CD8-positive, alpha-beta memory T cell (primary cell): ENCODE measurements at regions not wholly inside any gene's neighbourhood (a gene's known extent, or its start where the extent isn't known, plus 50 kb on each side); places are given as distances from the start of the nearest gene placed in this dataset.

Source experiments
- CTCF ChIA-PET: fragments of 350-600 bp; sonication (Branson Sonifier 250); formaldehyde crosslinking; loops from one replicate; lab custom pipeline; 2021; ENCODE audit warnings: antibody characterized with exemption; lab: Charles Lee
- POLR2A ChIA-PET: fragments of 350-600 bp; sonication (Branson Sonifier 250); formaldehyde crosslinking; loops from one replicate; lab custom pipeline; 2021; ENCODE audit warnings: antibody characterized with exemption; lab: Charles Lee
- DNase-seq, 5 donors: peaks; one replicate each; pipeline versions ENCODE4 v3.0.0 to v3.0.0-alpha.2; 2020 to 2022; ENCODE audit warnings: mixed read lengths in 1 of 5
- H3K27ac ChIP-seq: one replicate; pipeline ENCODE4 v1.7.0; 2013; ENCODE audit warnings: low read depth, mild to moderate bottlenecking, low read length, moderate library complexity
- H3K27me3 ChIP-seq: 2 replicates; pipeline ENCODE4 v1.7.0; 2013; ENCODE audit warnings: low read length, mild to moderate bottlenecking; ENCODE audit not compliant: insufficient read depth, poor library complexity, severe bottlenecking
- H3K36me3 ChIP-seq: 2 replicates; pipeline ENCODE4 v1.7.0; 2013; ENCODE audit warnings: mild to moderate bottlenecking, low read length, moderate library complexity; ENCODE audit not compliant: insufficient read depth
- H3K4me1 ChIP-seq: 2 replicates; pipeline ENCODE4 v1.7.0; 2013; ENCODE audit warnings: mild to moderate bottlenecking, low read length, moderate library complexity; ENCODE audit not compliant: insufficient read depth
- H3K4me3 ChIP-seq: 2 replicates; pipeline ENCODE4 v1.7.0; 2013; ENCODE audit warnings: mild to moderate bottlenecking, low read length
- H3K9me3 ChIP-seq: 2 replicates; pipeline ENCODE4 v1.7.0; 2013; ENCODE audit warnings: mild to moderate bottlenecking, low read length
- H3K27ac Mint-ChIP-seq, 8 donors: one replicate each; pipeline ENCODE4 v1.8.0; 2020 to 2021; ENCODE audit warnings: mixed read lengths in 8 of 8, mild to moderate bottlenecking in 6 of 8, inconsistent platforms in 3 of 8, moderate library complexity in 3 of 8
- H3K27me3 Mint-ChIP-seq, 2 donors: one replicate each; pipeline ENCODE4 v1.8.0; 2020 to 2021; ENCODE audit warnings: mixed read lengths in 2 of 2, mild to moderate bottlenecking in 1 of 2, moderate library complexity in 1 of 2
- H3K36me3 Mint-ChIP-seq, 3 donors: one replicate each; pipeline ENCODE4 v1.8.0; 2020 to 2021; ENCODE audit warnings: mixed read lengths in 3 of 3, inconsistent platforms in 1 of 3, mild to moderate bottlenecking in 1 of 3
- H3K4me1 Mint-ChIP-seq, 3 donors: one replicate each; pipeline ENCODE4 v1.8.0; 2020 to 2021; ENCODE audit warnings: mixed read lengths in 3 of 3, inconsistent platforms in 1 of 3, mild to moderate bottlenecking in 1 of 3
- H3K4me3 Mint-ChIP-seq, 7 donors: one replicate each; pipeline ENCODE4 v1.8.0; 2020 to 2021; ENCODE audit warnings: mixed read lengths in 7 of 7, mild to moderate bottlenecking in 6 of 7, moderate library complexity in 4 of 7, inconsistent platforms in 2 of 7
- H3K9me3 Mint-ChIP-seq, 5 donors: one replicate each; pipeline ENCODE4 v1.8.0; 2020 to 2022; ENCODE audit warnings: mixed read lengths in 5 of 5, mild to moderate bottlenecking in 3 of 5, moderate library complexity in 2 of 5, inconsistent platforms in 1 of 5

DNA sequence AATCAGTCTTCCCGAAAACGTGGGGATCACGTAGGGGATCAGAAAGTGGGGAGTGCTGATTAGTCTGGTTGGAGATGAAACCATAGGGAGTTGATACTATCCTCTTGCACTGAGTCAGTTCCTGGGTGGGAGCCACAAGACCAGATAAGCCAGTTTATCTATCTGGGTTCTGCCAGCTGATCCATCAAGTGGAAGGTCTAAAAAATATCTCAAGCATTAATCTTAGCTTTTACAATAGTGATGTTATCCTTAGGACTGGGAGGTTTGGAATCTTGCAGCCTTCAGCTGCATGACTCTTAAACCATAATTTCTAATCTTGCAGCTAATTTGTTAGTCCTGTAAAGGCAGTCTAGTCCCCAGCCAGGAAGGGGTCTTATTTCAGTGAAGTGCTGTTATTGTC is 2474.2 kb downstream of the PCDH9 start:
- Histone ChIP-seq H3K27me3 (no peaks in the 10 kb centered on the region), H3K36me3 (no peaks in the 10 kb centered on the region), H3K9me3 (no peaks in the 10 kb centered on the region), H3K4me1 (no peaks in the 10 kb centered on the region), H3K27ac (no peak overlapping the region), H3K4me3 (no peak overlapping the region)
- ChIA-PET CTCF (no interaction called here), POLR2A (no interaction called here)
- H3K27me3 Mint-ChIP-seq: no peaks in the 10 kb centered on the region
- no peak for DNase-seq
- peaks cover 0 to 29% (median 6%) of the 10 kb centered on the region in 5 donors for H3K9me3 Mint-ChIP-seq
- no peak overlapping the region for H3K4me3 Mint-ChIP-seq
- no peaks in the 10 kb centered on the region for H3K4me1 Mint-ChIP-seq
- no peak overlapping the region for H3K27ac Mint-ChIP-seq
- no peaks in the 10 kb centered on the region for H3K36me3 Mint-ChIP-seq

DNA sequence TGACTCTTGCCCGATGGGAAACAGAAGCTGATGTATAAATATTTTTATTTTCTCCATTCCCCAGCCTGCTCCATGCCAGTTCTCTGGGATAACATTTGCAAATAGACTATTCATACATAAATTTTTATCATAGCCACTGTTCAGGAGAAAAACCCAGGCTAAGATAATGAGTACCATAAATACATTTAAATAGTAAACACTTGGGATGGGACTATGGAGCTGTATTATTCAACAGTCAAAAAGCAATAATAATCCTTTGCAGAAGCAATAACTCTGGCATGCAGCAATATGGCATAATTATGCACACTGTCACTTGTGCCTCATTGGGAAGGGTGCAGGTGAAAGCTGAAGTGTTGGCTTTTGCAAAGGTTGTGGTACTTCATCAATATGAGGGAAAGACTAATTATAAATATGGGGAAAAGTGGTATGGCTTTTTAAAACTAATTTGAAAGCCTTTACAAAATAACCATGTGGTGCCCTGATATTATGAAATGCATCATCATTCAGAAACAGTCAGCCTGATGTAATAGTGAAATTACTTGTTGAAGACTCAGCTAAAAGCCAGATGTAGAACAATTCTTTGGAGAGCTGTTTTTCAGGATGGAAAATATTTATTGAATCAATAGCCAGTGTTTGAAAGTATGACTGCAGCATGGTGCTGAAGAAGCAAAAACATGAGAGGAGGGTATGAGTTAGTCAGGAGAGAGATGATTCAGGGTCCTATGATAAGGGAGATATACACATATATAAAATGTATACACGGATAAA is 2476.7 kb downstream of the PCDH9 start:
- ChIA-PET CTCF (no interaction called here), POLR2A (no interaction called here)
- Histone ChIP-seq H3K4me3 (no peak overlapping the region), H3K4me1 (no peaks in the 10 kb centered on the region), H3K36me3 (no peaks in the 10 kb centered on the region), H3K9me3 (no peaks in the 10 kb centered on the region), H3K27ac (no peak overlapping the region), H3K27me3 (no peaks in the 10 kb centered on the region)
- Mint-ChIP-seq H3K27me3 (no peaks in the 10 kb centered on the region), H3K9me3 (peaks cover 0 to 18% (median 3%) of the 10 kb centered on the region in 5 donors), H3K4me1 (no peaks in the 10 kb centered on the region), H3K27ac (no peak overlapping the region), H3K36me3 (no peaks in the 10 kb centered on the region), H3K4me3 (no peak overlapping the region)
- no peak for DNase-seq

DNA sequence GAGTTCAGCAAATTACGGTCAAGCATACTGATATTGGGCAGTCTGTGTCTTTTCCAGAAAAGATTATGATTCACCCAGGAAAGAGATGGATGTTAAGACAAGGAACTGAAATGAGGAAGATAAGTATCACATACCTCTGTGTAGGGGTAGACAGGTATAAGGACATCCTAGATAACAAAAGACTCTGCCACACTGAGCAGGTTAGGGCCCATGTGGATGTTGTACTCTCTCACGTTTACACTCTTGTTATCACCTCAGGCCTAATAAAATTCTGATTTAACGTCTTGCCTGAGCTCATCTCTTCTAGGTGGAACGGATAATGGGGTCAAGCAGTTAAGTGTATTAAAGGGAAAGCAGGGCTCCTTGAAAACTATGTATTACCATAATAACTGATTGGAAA is 2480.8 kb downstream of the PCDH9 start:
- Histone ChIP-seq H3K27ac (no peak overlapping the region), H3K36me3 (no peaks in the 10 kb centered on the region), H3K4me3 (no peak overlapping the region), H3K9me3 (no peaks in the 10 kb centered on the region), H3K27me3 (no peaks in the 10 kb centered on the region), H3K4me1 (no peaks in the 10 kb centered on the region)
- Mint-ChIP-seq H3K27me3 (no peaks in the 10 kb centered on the region), H3K36me3 (no peaks in the 10 kb centered on the region), H3K4me3 (no peak overlapping the region), H3K9me3 (peaks cover 0 to 17% (median 0%) of the 10 kb centered on the region in 5 donors), H3K27ac (no peak overlapping the region), H3K4me1 (no peaks in the 10 kb centered on the region)
- CTCF ChIA-PET: no interaction called here
- POLR2A ChIA-PET: no interaction called here
- DNase-seq: no peak

DNA sequence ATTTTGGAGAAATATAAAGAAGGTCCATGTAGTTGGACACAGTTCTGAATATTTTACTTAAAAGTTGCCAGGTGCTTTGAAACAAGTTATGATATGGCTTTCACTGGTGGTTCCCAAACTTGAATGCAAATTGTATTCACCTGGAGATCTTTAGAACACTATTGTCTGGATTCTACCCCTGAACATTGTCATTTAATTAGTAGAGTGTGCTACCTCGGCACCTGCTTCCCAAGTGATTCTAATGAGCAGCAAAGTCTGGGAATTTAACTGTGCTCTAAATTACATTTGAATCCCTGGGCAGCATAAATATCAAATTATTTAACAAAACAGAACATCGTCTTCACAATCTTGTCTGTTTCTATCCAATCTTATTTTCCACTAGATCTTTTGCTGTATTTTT is 2483.3 kb downstream of the PCDH9 start:
- Histone ChIP-seq H3K36me3 (no peaks in the 10 kb centered on the region), H3K4me3 (no peak overlapping the region), H3K4me1 (no peaks in the 10 kb centered on the region), H3K27me3 (no peaks in the 10 kb centered on the region), H3K9me3 (no peaks in the 10 kb centered on the region), H3K27ac (no peak overlapping the region)
- H3K27ac Mint-ChIP-seq: no peak overlapping the region
- no peaks in the 10 kb centered on the region for H3K36me3 Mint-ChIP-seq
- ChIA-PET CTCF (no interaction called here), POLR2A (no interaction called here)
- H3K4me1 Mint-ChIP-seq: no peaks in the 10 kb centered on the region
- peaks cover 0 to 24% (median 3%) of the 10 kb centered on the region in 5 donors for H3K9me3 Mint-ChIP-seq
- H3K4me3 Mint-ChIP-seq: no peak overlapping the region
- DNase-seq: no peak
- no peaks in the 10 kb centered on the region for H3K27me3 Mint-ChIP-seq

DNA sequence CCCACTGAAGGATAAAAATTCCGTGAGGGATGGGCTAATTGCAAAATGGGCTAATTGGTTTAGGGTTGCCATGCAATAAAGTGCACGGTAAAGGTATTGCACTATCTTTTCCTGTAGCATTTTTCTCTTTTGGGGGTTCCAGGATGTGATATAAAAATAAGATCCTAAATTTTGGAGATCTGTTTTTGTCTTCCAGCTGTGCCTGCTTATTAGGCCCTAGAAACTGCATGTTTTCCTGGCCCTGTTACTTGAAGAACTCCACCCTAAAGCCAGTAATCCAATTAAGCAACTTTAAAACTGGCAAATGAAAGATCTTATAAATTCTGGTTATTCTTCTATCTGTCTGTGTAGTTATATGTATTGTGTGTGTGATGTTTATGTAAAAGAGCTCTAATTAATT is 2489.6 kb downstream of the PCDH9 start:
- Mint-ChIP-seq H3K9me3 (peaks cover 6 to 24% (median 10%) of the 10 kb centered on the region in 5 donors), H3K27me3 (no peaks in the 10 kb centered on the region), H3K4me1 (no peaks in the 10 kb centered on the region), H3K27ac (no peak overlapping the region), H3K36me3 (no peaks in the 10 kb centered on the region), H3K4me3 (no peak overlapping the region)
- H3K4me1 ChIP-seq: no peaks in the 10 kb centered on the region
- no peaks in the 10 kb centered on the region for H3K36me3 ChIP-seq
- CTCF ChIA-PET: no interaction called here
- no peak for DNase-seq
- no peaks in the 10 kb centered on the region for H3K9me3 ChIP-seq
- H3K27ac ChIP-seq: no peak overlapping the region
- H3K27me3 ChIP-seq: no peaks in the 10 kb centered on the region
- POLR2A ChIA-PET: no interaction called here
- H3K4me3 ChIP-seq: no peak overlapping the region

DNA sequence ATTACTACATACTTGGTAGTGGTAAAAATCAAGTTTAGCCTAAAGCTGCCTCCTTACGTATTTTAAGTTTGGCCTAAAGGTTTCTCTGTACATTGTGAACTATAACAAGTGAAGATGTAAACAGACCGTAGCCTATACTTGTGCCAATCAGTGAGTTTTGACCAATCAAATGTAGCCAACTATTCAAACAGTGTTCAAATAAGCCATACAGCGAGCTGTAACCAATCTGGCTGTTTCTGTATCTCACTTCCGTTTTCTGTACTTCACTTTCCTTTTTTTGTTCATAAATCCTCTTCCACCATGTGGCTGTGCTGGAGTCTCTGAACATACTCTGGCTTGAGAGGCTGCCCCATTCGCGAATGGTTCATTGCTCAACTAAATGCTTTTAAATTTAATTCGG is 2504.6 kb downstream of the PCDH9 start:
- no peaks in the 10 kb centered on the region for H3K36me3 Mint-ChIP-seq
- no peak for DNase-seq
- H3K27me3 ChIP-seq: no peaks in the 10 kb centered on the region
- no peaks in the 10 kb centered on the region for H3K4me1 ChIP-seq
- H3K4me3 ChIP-seq: no peak overlapping the region
- no peaks in the 10 kb centered on the region for H3K36me3 ChIP-seq
- H3K4me3 Mint-ChIP-seq: no peak overlapping the region
- CTCF ChIA-PET: no interaction called here
- H3K4me1 Mint-ChIP-seq: no peaks in the 10 kb centered on the region
- no peak overlapping the region for H3K27ac ChIP-seq
- H3K27ac Mint-ChIP-seq: no peak overlapping the region
- peaks cover 2 to 25% (median 5%) of the 10 kb centered on the region in 5 donors for H3K9me3 Mint-ChIP-seq
- POLR2A ChIA-PET: no interaction called here
- H3K27me3 Mint-ChIP-seq: no peaks in the 10 kb centered on the region
- H3K9me3 ChIP-seq: no peaks in the 10 kb centered on the region

DNA sequence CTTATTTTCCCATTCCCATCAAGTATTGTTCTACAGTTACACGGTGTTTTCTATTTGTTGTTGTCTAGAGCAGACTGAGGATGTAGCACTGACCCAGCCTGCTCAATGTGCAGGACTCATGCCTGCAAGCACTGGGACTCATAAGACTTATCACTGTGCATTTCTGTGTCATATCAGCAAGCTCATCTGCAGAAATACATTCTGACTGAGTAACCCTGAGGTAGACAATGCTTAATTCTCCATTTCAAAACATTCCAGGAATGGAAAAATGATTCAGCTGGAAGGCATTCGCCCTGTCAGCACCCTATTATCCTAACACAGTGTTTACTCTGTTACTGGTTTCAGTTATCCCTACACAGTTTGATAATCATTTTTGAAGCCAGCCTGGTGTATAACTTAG is 2506.4 kb downstream of the PCDH9 start:
- Mint-ChIP-seq H3K4me1 (no peaks in the 10 kb centered on the region), H3K27me3 (no peaks in the 10 kb centered on the region), H3K4me3 (no peak overlapping the region), H3K36me3 (no peaks in the 10 kb centered on the region), H3K9me3 (peaks cover 2 to 27% (median 9%) of the 10 kb centered on the region in 5 donors), H3K27ac (no peak overlapping the region)
- H3K4me1 ChIP-seq: no peaks in the 10 kb centered on the region
- ChIA-PET POLR2A (no interaction called here), CTCF (no interaction called here)
- H3K9me3 ChIP-seq: no peaks in the 10 kb centered on the region
- no peak for DNase-seq
- no peak overlapping the region for H3K27ac ChIP-seq
- H3K4me3 ChIP-seq: no peak overlapping the region
- no peaks in the 10 kb centered on the region for H3K36me3 ChIP-seq
- no peaks in the 10 kb centered on the region for H3K27me3 ChIP-seq

DNA sequence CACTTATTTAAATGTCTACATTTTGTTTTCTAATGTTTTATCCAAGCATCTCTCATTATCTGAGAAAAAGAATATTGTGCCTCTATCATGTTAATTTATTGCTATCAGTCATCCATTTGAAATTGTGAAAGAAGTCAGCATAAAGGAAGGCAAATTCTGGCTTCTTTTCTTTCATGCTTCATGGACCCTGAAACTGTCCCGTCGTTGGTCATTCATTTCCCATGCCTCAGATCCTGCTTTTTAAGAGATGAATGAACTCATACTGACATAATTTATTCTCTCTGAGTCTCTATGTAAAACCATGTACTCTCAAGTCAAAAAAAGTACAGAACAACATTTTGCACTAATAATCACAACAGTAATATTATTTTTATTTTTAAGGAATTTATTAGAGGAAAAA is 2512.0 kb downstream of the PCDH9 start:
- Mint-ChIP-seq H3K36me3 (no peaks in the 10 kb centered on the region), H3K4me1 (no peaks in the 10 kb centered on the region), H3K4me3 (no peak overlapping the region), H3K27ac (no peak overlapping the region), H3K27me3 (no peaks in the 10 kb centered on the region), H3K9me3 (peaks cover 0 to 41% (median 13%) of the 10 kb centered on the region in 5 donors)
- no peak overlapping the region for H3K4me3 ChIP-seq
- no peaks in the 10 kb centered on the region for H3K27me3 ChIP-seq
- H3K9me3 ChIP-seq: no peaks in the 10 kb centered on the region
- DNase-seq: no peak
- no peak overlapping the region for H3K27ac ChIP-seq
- ChIA-PET CTCF (no interaction called here), POLR2A (no interaction called here)
- no peaks in the 10 kb centered on the region for H3K36me3 ChIP-seq
- no peaks in the 10 kb centered on the region for H3K4me1 ChIP-seq
